ENCODE measurements at regions not wholly inside any gene's neighbourhood (a gene's known extent, or its start where the extent isn't known, plus 50 kb on each side); places are given as distances from the start of the nearest gene placed in this dataset.

GRCh38 chr20:4560667-4561066 is 125.6 kb upstream of the PRNP start:
- DNase-seq (ENCODE audit: low read depth in 4 of 4, low spot score in 3 of 4): no peak

GRCh38 chr20:4559906-4560305 is 126.3 kb upstream of the PRNP start:
- DNase-seq (ENCODE audit: low read depth in 4 of 4, low spot score in 3 of 4): no peak

- no peak for DNase-seq (ENCODE audit: low read depth in 4 of 4, low spot score in 3 of 4)
These were observed 127.2 kb upstream of the PRNP start for GRCh38 chr20:4559106-4559505.

- no peak for DNase-seq (ENCODE audit: low read depth in 4 of 4, low spot score in 3 of 4)
These were observed 129.5 kb upstream of the PRNP start for GRCh38 chr20:4556781-4557180.

GRCh38 chr20:4555188-4555890 is 130.9 kb upstream of the PRNP start:
- DNase-seq (ENCODE audit: low read depth in 4 of 4, low spot score in 3 of 4): no peak

GRCh38 chr20:4554346-4554745 is 131.9 kb upstream of the PRNP start:
- no peak for DNase-seq (ENCODE audit: low read depth in 4 of 4, low spot score in 3 of 4)

GRCh38 chr20:4552075-4552640 is 134.1 kb upstream of the PRNP start:
- DNase-seq (ENCODE audit: low read depth in 4 of 4, low spot score in 3 of 4): no peak

GRCh38 chr20:4550740-4551139 is 135.5 kb upstream of the PRNP start:
- no peak for DNase-seq (ENCODE audit: low read depth in 4 of 4, low spot score in 3 of 4)

GRCh38 chr20:4549711-4550259 is 136.5 kb upstream of the PRNP start:
- DNase-seq (ENCODE audit: low read depth in 4 of 4, low spot score in 3 of 4): no peak

- no peak for DNase-seq (ENCODE audit: low read depth in 4 of 4, low spot score in 3 of 4)
These were observed 137.7 kb upstream of the PRNP start for GRCh38 chr20:4548552-4548951.

- no peak for DNase-seq (ENCODE audit: low read depth in 4 of 4, low spot score in 3 of 4)
These were observed 139.5 kb upstream of the PRNP start for GRCh38 chr20:4546786-4547185.

GRCh38 chr20:4546342-4546741 is 139.9 kb upstream of the PRNP start:
- no peak for DNase-seq (ENCODE audit: low read depth in 4 of 4, low spot score in 3 of 4)

- DNase-seq (ENCODE audit: low read depth in 4 of 4, low spot score in 3 of 4): no peak
These were observed 140.7 kb upstream of the PRNP start for GRCh38 chr20:4545526-4545925.

GRCh38 chr20:4544765-4545164 is 141.5 kb upstream of the PRNP start:
- no peak for DNase-seq (ENCODE audit: low read depth in 4 of 4, low spot score in 3 of 4)

- no peak for DNase-seq (ENCODE audit: low read depth in 4 of 4, low spot score in 3 of 4)
These were observed 144.0 kb upstream of the PRNP start for GRCh38 chr20:4542270-4542669.

GRCh38 chr20:4534315-4534714 is 151.9 kb upstream of the PRNP start:
- no peak for DNase-seq (ENCODE audit: low read depth in 4 of 4, low spot score in 3 of 4)

GRCh38 chr20:4533368-4534133 is 152.7 kb upstream of the PRNP start:
- no peak for DNase-seq (ENCODE audit: low read depth in 4 of 4, low spot score in 3 of 4)

GRCh38 chr20:4532772-4533171 is 153.5 kb upstream of the PRNP start:
- DNase-seq (ENCODE audit: low read depth in 4 of 4, low spot score in 3 of 4): no peak

- no peak for DNase-seq (ENCODE audit: low read depth in 4 of 4, low spot score in 3 of 4)
These were observed 161.5 kb upstream of the PRNP start for GRCh38 chr20:4524792-4525191.

GRCh38 chr20:4524307-4524706 is 161.9 kb upstream of the PRNP start:
- no peak for DNase-seq (ENCODE audit: low read depth in 4 of 4, low spot score in 3 of 4)

- DNase-seq (ENCODE audit: low read depth in 4 of 4, low spot score in 3 of 4): no peak
These were observed 163.9 kb upstream of the PRNP start for GRCh38 chr20:4522310-4522709.
